ENCODE measurements at regions not wholly inside any gene's neighbourhood (a gene's known extent, or its start where the extent isn't known, plus 50 kb on each side); places are given as distances from the start of the nearest gene placed in this dataset.

DNA sequence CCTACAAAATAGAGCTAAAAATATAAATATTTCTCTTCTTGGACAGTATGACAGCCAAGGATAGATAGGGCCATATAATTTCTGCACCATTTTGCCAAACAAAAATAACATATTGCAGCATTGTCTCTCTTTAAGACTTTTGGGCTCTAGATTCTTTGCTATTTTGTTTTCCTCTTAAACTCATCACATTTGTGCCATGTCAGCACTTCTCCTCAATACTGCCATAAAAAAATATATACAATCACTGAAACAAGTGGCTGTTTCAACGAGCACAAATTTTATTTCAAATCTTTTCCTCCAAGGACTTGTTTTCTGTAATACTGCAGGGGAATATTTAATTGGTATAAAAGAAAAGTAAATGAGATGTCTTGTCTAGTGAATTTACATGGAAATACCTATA is 1570.0 kb upstream of the NUDT12 start:
- H3K4me3 ChIP-seq (ENCODE audit: low read length), result no peak overlapping the region
- H3K79me2 ChIP-seq (ENCODE audit: control insufficient read depth, insufficient read depth, low read length), result no peaks in the 10 kb centered on the region
- H3K4me2 ChIP-seq (ENCODE audit: low read length), result no peak overlapping the region
- no peak overlapping the region for H4K5ac ChIP-seq (ENCODE audit: low read length)
- DNase-seq, result no peak
- WGBS (ENCODE audit: extremely low coverage, insufficient coverage, low lambda C conversion rate), result no CpG with 5 or more reads among the region's 1 CpG
- H3K4me1 ChIP-seq (ENCODE audit: control insufficient read depth, low read depth, low read length), result no peaks in the 10 kb centered on the region
- no peak overlapping the region for H4K8ac ChIP-seq (ENCODE audit: low read depth, low read length)
- H3K18ac ChIP-seq (ENCODE audit: low read length), result no peak overlapping the region
- no peak overlapping the region for H3K56ac ChIP-seq (ENCODE audit: low read length)
- no peak overlapping the region for H2AK5ac ChIP-seq (ENCODE audit: low read length)
- no peak overlapping the region for H3K4ac ChIP-seq (ENCODE audit: low read depth, low read length)
- H3K27ac ChIP-seq (ENCODE audit: low read depth, low read length), result no peak overlapping the region
- no peak overlapping the region for H2BK120ac ChIP-seq (ENCODE audit: low read depth, low read length)
- no peak overlapping the region for H2BK5ac ChIP-seq (ENCODE audit: low read length)
- H3K23ac ChIP-seq (ENCODE audit: low read length), result no peak overlapping the region
- H3K9ac ChIP-seq (ENCODE audit: low read length), result no peak overlapping the region
- no peaks in the 10 kb centered on the region for H3K27me3 ChIP-seq (ENCODE audit: insufficient read depth, low read length, poor library complexity)
- H2BK15ac ChIP-seq (replicated peaks; ENCODE audit: low read depth), result no peak overlapping the region
- H3K36me3 ChIP-seq (ENCODE audit: control insufficient read depth, insufficient read depth, low read length), result no peaks in the 10 kb centered on the region
- no peaks in the 10 kb centered on the region for H3K79me1 ChIP-seq (ENCODE audit: low read length)

DNA sequence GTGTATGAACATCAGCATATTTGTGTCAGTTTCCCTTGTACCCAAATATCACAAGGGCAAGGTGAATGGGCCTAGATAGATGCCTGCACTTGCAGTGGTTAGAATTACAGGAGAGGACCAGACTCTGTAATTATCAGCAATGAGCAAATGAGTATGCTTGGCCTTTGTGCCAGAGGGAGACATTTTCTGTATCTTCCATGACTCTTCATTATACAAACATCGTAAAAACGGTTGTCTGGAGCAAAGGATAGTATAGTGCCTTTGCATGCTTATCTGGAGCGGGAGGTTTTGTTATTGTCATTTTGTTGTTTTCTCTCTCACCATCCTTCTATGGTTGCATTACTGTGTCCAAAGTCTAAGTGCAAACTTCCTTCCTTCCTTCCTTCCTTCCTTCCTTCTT is 1568.5 kb upstream of the NUDT12 start:
- Histone ChIP-seq H2BK5ac (ENCODE audit: low read length) (no peak overlapping the region), H4K5ac (ENCODE audit: low read length) (no peak overlapping the region), H3K4me3 (ENCODE audit: low read length) (no peak overlapping the region), H2BK15ac (replicated peaks; ENCODE audit: low read depth) (no peak overlapping the region), H3K9ac (ENCODE audit: low read length) (no peak overlapping the region), H3K18ac (ENCODE audit: low read length) (no peak overlapping the region), H3K4me1 (ENCODE audit: control insufficient read depth, low read depth, low read length) (no peaks in the 10 kb centered on the region), H3K4me2 (ENCODE audit: low read length) (no peak overlapping the region), H3K56ac (ENCODE audit: low read length) (no peak overlapping the region), H3K23ac (ENCODE audit: low read length) (no peak overlapping the region), H3K27ac (ENCODE audit: low read depth, low read length) (no peak overlapping the region), H4K8ac (ENCODE audit: low read depth, low read length) (no peak overlapping the region), H3K27me3 (ENCODE audit: insufficient read depth, low read length, poor library complexity) (no peaks in the 10 kb centered on the region), H3K36me3 (ENCODE audit: control insufficient read depth, insufficient read depth, low read length) (no peaks in the 10 kb centered on the region), H3K4ac (ENCODE audit: low read depth, low read length) (no peak overlapping the region), H3K79me2 (ENCODE audit: control insufficient read depth, insufficient read depth, low read length) (no peaks in the 10 kb centered on the region), H3K79me1 (ENCODE audit: low read length) (no peaks in the 10 kb centered on the region), H2BK120ac (ENCODE audit: low read depth, low read length) (no peak overlapping the region), H2AK5ac (ENCODE audit: low read length) (no peak overlapping the region)
- no peak for DNase-seq
- WGBS (ENCODE audit: extremely low coverage, insufficient coverage, low lambda C conversion rate), result no CpG with 5 or more reads among the region's 3 CpGs

DNA sequence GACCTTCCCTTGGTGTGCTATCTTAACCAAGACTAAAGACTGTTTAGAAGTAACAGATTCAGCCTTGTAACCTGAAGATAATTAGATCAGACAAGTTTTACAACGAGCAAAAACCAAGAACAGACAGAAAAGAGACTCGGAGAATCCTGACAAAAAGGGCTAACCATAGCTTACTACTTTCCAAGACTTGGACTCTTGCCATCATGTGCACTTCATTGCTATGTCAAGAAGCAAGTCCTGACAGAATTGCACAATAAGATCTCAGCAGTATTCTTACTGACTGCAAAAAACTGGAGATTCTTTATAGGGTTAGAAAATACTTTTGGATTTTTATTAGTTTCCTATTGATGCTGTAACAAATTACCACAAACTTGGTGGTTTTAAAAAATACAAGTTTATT is 1539.0 kb upstream of the NUDT12 start:
- no CpG with 5 or more reads among the region's 2 CpGs for WGBS (ENCODE audit: extremely low coverage, insufficient coverage, low lambda C conversion rate)

DNA sequence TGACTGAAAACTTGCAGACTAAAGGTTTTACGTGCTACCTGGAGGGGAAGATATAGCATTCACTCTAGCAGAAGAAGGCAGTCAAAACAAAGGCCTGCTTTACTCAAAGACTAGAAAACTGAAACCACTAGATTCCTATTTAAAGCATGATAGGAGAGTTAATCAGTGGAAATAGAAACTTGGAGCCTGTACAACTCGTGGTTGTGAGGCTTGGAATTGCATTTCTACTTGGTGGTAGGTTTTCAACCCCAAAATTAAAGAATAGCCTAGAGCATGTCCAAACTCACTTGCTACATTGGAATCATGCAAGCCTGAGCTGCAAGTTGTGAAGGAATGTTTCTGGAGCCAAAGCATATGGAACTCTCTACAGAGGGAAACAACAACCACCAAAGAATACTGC is 1526.4 kb upstream of the NUDT12 start:
- H3K79me2 ChIP-seq (ENCODE audit: control insufficient read depth, insufficient read depth, low read length), result no peaks in the 10 kb centered on the region
- DNase-seq, result no peak

More for the DNA sequence above, 1539.0 kb upstream of the NUDT12 start:
- Histone ChIP-seq H3K27me3 (ENCODE audit: insufficient read depth, low read length, poor library complexity) (no peaks in the 10 kb centered on the region), H2BK5ac (ENCODE audit: low read length) (no peak overlapping the region), H3K79me1 (ENCODE audit: low read length) (no peaks in the 10 kb centered on the region), H3K4ac (ENCODE audit: low read depth, low read length) (no peak overlapping the region), H3K4me2 (ENCODE audit: low read length) (no peak overlapping the region), H3K23ac (ENCODE audit: low read length) (no peak overlapping the region), H3K18ac (ENCODE audit: low read length) (no peak overlapping the region), H3K27ac (ENCODE audit: low read depth, low read length) (no peak overlapping the region), H3K9ac (ENCODE audit: low read length) (no peak overlapping the region), H2BK120ac (ENCODE audit: low read depth, low read length) (no peak overlapping the region), H4K5ac (ENCODE audit: low read length) (no peak overlapping the region), H2AK5ac (ENCODE audit: low read length) (no peak overlapping the region), H3K4me1 (ENCODE audit: control insufficient read depth, low read depth, low read length) (no peaks in the 10 kb centered on the region), H3K4me3 (ENCODE audit: low read length) (no peak overlapping the region), H3K56ac (ENCODE audit: low read length) (no peak overlapping the region), H2BK15ac (replicated peaks; ENCODE audit: low read depth) (no peak overlapping the region), H3K36me3 (ENCODE audit: control insufficient read depth, insufficient read depth, low read length) (no peaks in the 10 kb centered on the region), H4K8ac (ENCODE audit: low read depth, low read length) (no peak overlapping the region), H3K79me2 (ENCODE audit: control insufficient read depth, insufficient read depth, low read length) (no peaks in the 10 kb centered on the region)
- no peak for DNase-seq

DNA sequence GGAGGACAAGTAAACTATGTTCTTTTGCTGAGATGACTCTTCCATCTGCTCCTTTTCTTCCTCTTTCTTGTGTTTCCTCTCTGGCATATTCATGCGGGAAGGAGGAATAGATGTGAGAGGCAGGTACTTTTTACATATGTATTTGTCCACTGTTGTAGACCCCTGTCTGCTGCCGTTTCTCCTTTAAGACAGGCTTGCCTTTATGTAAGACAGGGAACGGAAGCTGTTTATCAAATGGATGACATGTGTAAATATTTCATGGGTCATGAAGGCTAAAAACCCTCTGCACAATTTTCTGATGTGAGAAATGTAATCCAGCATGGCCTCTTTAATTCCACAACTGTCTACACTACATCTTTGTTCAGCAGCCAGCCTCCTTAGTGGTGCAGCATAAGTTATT is 1525.5 kb upstream of the NUDT12 start:
- no peak overlapping the region for H4K5ac ChIP-seq (ENCODE audit: low read length)
- no peak overlapping the region for H3K4me2 ChIP-seq (ENCODE audit: low read length)

More for the DNA sequence above, 1526.4 kb upstream of the NUDT12 start:
- Histone ChIP-seq H3K4me2 (ENCODE audit: low read length) (no peak overlapping the region), H2AK5ac (ENCODE audit: low read length) (no peak overlapping the region), H3K9ac (ENCODE audit: low read length) (no peak overlapping the region), H3K18ac (ENCODE audit: low read length) (no peak overlapping the region), H3K27ac (ENCODE audit: low read depth, low read length) (no peak overlapping the region), H3K4me3 (ENCODE audit: low read length) (no peak overlapping the region), H3K4ac (ENCODE audit: low read depth, low read length) (no peak overlapping the region), H2BK120ac (ENCODE audit: low read depth, low read length) (no peak overlapping the region), H2BK15ac (replicated peaks; ENCODE audit: low read depth) (no peak overlapping the region), H3K36me3 (ENCODE audit: control insufficient read depth, insufficient read depth, low read length) (no peaks in the 10 kb centered on the region), H3K79me1 (ENCODE audit: low read length) (no peaks in the 10 kb centered on the region), H4K5ac (ENCODE audit: low read length) (no peak overlapping the region), H3K23ac (ENCODE audit: low read length) (no peak overlapping the region), H3K56ac (ENCODE audit: low read length) (no peak overlapping the region), H3K27me3 (ENCODE audit: insufficient read depth, low read length, poor library complexity) (no peaks in the 10 kb centered on the region), H3K4me1 (ENCODE audit: control insufficient read depth, low read depth, low read length) (no peaks in the 10 kb centered on the region), H2BK5ac (ENCODE audit: low read length) (no peak overlapping the region), H4K8ac (ENCODE audit: low read depth, low read length) (no peak overlapping the region)
- WGBS (ENCODE audit: extremely low coverage, insufficient coverage, low lambda C conversion rate), result no CpG with 5 or more reads among the region's 2 CpGs

DNA sequence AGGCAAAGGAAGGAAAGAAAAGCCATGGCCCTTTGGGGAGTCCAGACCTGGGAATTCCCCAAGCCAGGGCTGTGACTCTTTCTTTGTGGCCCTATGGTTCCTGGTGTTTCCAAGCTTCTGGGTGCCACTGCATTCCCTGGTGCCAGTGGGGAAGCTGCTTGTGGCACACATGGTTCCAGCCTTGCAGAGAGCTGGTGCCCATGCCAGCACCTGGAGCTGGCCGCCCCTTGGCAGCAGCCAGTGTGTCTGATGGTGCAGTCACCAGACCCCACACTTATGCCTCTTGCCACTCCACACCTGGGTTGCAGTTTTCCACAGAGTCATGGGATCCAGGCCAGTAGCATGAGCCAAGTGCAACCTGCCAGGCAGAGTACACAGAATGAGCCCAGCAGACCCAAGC is 1495.3 kb upstream of the NUDT12 start:
- Histone ChIP-seq H3K4me3 (ENCODE audit: low read length) (no peak overlapping the region), H2BK5ac (ENCODE audit: low read length) (no peak overlapping the region), H3K27me3 (ENCODE audit: insufficient read depth, low read length, poor library complexity) (no peaks in the 10 kb centered on the region), H4K5ac (ENCODE audit: low read length) (no peak overlapping the region), H2BK120ac (ENCODE audit: low read depth, low read length) (no peak overlapping the region), H3K18ac (ENCODE audit: low read length) (no peak overlapping the region), H3K79me1 (ENCODE audit: low read length) (no peaks in the 10 kb centered on the region), H2AK5ac (ENCODE audit: low read length) (no peak overlapping the region), H3K27ac (ENCODE audit: low read depth, low read length) (no peak overlapping the region), H3K4me2 (ENCODE audit: low read length) (no peak overlapping the region), H4K8ac (ENCODE audit: low read depth, low read length) (no peak overlapping the region), H3K23ac (ENCODE audit: low read length) (no peak overlapping the region), H3K56ac (ENCODE audit: low read length) (no peak overlapping the region), H3K4me1 (ENCODE audit: control insufficient read depth, low read depth, low read length) (no peaks in the 10 kb centered on the region), H3K9ac (ENCODE audit: low read length) (no peak overlapping the region), H2BK15ac (replicated peaks; ENCODE audit: low read depth) (no peak overlapping the region), H3K36me3 (ENCODE audit: control insufficient read depth, insufficient read depth, low read length) (no peaks in the 10 kb centered on the region), H3K4ac (ENCODE audit: low read depth, low read length) (no peak overlapping the region), H3K79me2 (ENCODE audit: control insufficient read depth, insufficient read depth, low read length) (no peaks in the 10 kb centered on the region)
- no peak for DNase-seq
- WGBS (ENCODE audit: extremely low coverage, insufficient coverage, low lambda C conversion rate), result no CpG with 5 or more reads among the region's 1 CpG

More for the DNA sequence above, 1525.5 kb upstream of the NUDT12 start:
- no peak overlapping the region for H2BK5ac ChIP-seq (ENCODE audit: low read length)
- H3K27ac ChIP-seq (ENCODE audit: low read depth, low read length), result no peak overlapping the region
- no peaks in the 10 kb centered on the region for H3K4me1 ChIP-seq (ENCODE audit: control insufficient read depth, low read depth, low read length)
- no peak overlapping the region for H3K23ac ChIP-seq (ENCODE audit: low read length)
- no CpG with 5 or more reads among the region's 3 CpGs for WGBS (ENCODE audit: extremely low coverage, insufficient coverage, low lambda C conversion rate)
- no peak overlapping the region for H3K18ac ChIP-seq (ENCODE audit: low read length)
- H2BK120ac ChIP-seq (ENCODE audit: low read depth, low read length), result no peak overlapping the region
- DNase-seq, result no peak
- no peak overlapping the region for H3K9ac ChIP-seq (ENCODE audit: low read length)
- no peaks in the 10 kb centered on the region for H3K79me2 ChIP-seq (ENCODE audit: control insufficient read depth, insufficient read depth, low read length)
- H3K56ac ChIP-seq (ENCODE audit: low read length), result no peak overlapping the region
- H2AK5ac ChIP-seq (ENCODE audit: low read length), result no peak overlapping the region
- no peak overlapping the region for H3K4me3 ChIP-seq (ENCODE audit: low read length)
- no peaks in the 10 kb centered on the region for H3K79me1 ChIP-seq (ENCODE audit: low read length)
- no peaks in the 10 kb centered on the region for H3K27me3 ChIP-seq (ENCODE audit: insufficient read depth, low read length, poor library complexity)
- H3K4ac ChIP-seq (ENCODE audit: low read depth, low read length), result no peak overlapping the region
- H4K8ac ChIP-seq (ENCODE audit: low read depth, low read length), result no peak overlapping the region
- no peak overlapping the region for H2BK15ac ChIP-seq (replicated peaks; ENCODE audit: low read depth)
- no peaks in the 10 kb centered on the region for H3K36me3 ChIP-seq (ENCODE audit: control insufficient read depth, insufficient read depth, low read length)
